BJ (cell line): ENCODE measurements at regions not wholly inside any gene's neighbourhood (a gene's known extent, or its start where the extent isn't known, plus 50 kb on each side); places are given as distances from the start of the nearest gene placed in this dataset.

Experiments used
- CTCF ChIA-PET: fragments of 350-600 bp; formaldehyde crosslinking; extraction: SDS; loops from one replicate; lab custom pipeline; 2021; ENCODE audit warnings: antibody characterized with exemption, inconsistent platforms; lab: Yijun Ruan, JAX
- POLR2A ChIA-PET: fragments of 300-600 bp; sonication (Branson Sonifier 250); formaldehyde crosslinking; extraction: SDS; loops from one replicate; lab custom pipeline; 2021; ENCODE audit warnings: antibody characterized with exemption; lab: Charles Lee
- DNase-seq: peaks from one replicate; pipeline ENCODE4 v3.0.0-alpha.2; 2011; ENCODE audit warnings: low read depth
- H3K27me3 ChIP-seq: 2 replicates; pipeline ENCODE4 v1.6.0; 2011; ENCODE audit warnings: low read length; ENCODE audit not compliant: control insufficient read depth, insufficient read depth
- H3K36me3 ChIP-seq: 2 replicates; pipeline ENCODE4 v1.5.1; 2011; ENCODE audit warnings: low read length; ENCODE audit not compliant: control insufficient read depth, insufficient read depth
- H3K4me3 ChIP-seq: 2 replicates; pipeline ENCODE4 v1.5.1; 2011; ENCODE audit warnings: low read depth, mild to moderate bottlenecking, control low read depth, low read length
- CTCF ChIP-seq: IDR thresholded peaks from 2 replicates; pipeline ENCODE4 v1.5.1; 2011; ENCODE audit warnings: low read depth, mild to moderate bottlenecking, control low read depth, inconsistent platforms, low read length, moderate library complexity; ENCODE audit not compliant: insufficient read depth

DNA sequence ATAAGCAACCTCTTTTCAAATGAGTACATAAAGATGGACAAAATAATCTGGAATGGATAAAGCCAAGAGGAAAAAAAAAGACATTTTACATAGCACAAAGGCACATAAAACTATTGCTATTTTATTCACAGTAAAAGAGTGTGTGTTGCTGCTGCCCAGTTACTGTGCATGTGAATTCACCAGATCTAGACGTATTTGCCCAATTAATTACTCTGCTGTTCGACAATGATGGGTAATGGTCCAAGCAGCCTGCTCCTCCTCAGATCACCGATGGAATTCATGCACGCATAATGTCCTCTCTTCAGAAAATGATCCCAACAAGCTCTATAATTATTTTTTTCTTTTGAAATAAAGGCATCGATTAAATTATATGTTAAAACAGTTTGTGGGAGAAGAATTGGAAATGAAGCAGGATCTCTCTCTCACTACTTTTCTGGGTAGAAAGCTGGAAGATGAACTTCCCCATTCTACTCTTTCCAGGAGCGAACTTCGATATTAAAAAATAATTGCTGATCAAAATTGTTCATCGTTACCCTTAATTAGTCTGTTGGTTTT lies 357.4 kb upstream of the CCNH start:
- DNase-seq = no peak
- Histone ChIP-seq H3K36me3 (no peaks in the 10 kb centered on the region), H3K27me3 (no peaks in the 10 kb centered on the region), H3K4me3 (no peak overlapping the region)
- CTCF ChIA-PET = interaction anchor here (0.6 to 0.8 kb wide), 2 partner anchors 844 to 921 kb away, joined by 3 to 5 read pairs; no protein-coding TSS in a partner anchor
- POLR2A ChIA-PET = no interaction called here
- TF ChIP-seq CTCF = no peak

GRCh38 chr5:87769157-87769556 lies 356.4 kb upstream of the CCNH start:
- no peak overlapping the region for H3K4me3 ChIP-seq
- TF ChIP-seq CTCF = no peak
- H3K27me3 ChIP-seq = no peaks in the 10 kb centered on the region
- no peak for DNase-seq
- CTCF ChIA-PET = interaction anchor here (0.6 to 0.8 kb wide), 2 partner anchors 844 to 922 kb away, joined by 3 to 5 read pairs; no protein-coding TSS in a partner anchor
- POLR2A ChIA-PET = no interaction called here
- H3K36me3 ChIP-seq = no peaks in the 10 kb centered on the region

GRCh38 chr5:87768190-87768589 lies 355.5 kb upstream of the CCNH start:
- CTCF ChIA-PET = interaction anchor here (1.1 kb wide), 1 partner anchor 913 kb away, joined by 3 read pairs; no protein-coding TSS in a partner anchor
- no peak for TF ChIP-seq CTCF
- DNase-seq = no peak
- Histone ChIP-seq H3K27me3 (no peaks in the 10 kb centered on the region), H3K36me3 (no peaks in the 10 kb centered on the region), H3K4me3 (no peak overlapping the region)
- POLR2A ChIA-PET = no interaction called here

DNA sequence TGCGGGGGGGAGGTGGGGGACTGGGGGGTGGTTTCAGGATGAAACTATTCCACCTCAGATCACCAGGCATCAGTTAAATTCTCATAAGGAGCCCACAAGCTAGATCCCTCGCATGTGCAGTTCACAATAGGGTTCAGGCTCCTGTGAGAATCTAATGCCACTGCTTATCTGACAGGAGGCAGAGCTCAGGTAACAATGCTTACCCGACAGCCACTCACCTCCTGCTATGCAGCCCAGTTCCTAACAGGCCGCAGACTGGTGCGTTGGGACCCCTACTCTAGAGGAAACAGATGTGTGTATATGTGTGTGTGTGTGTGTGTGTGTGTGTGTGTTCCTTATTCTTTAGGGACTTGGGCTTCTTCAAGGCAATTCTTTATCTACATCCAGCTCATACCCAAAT lies 352.3 kb upstream of the CCNH start:
- H3K36me3 ChIP-seq = no peaks in the 10 kb centered on the region
- ChIA-PET CTCF (interaction anchor here (0.6 kb wide), 1 partner anchor 107 kb away, joined by 3 read pairs; no protein-coding TSS in a partner anchor), POLR2A (interaction anchor here (0.6 kb wide), 1 partner anchor 352 kb away, joined by 3 read pairs; the partner anchor contains the start of gene CCNH)
- no peak overlapping the region for H3K4me3 ChIP-seq
- no peak for TF ChIP-seq CTCF
- no peak for DNase-seq
- H3K27me3 ChIP-seq = no peaks in the 10 kb centered on the region

- CTCF ChIA-PET = interaction anchor here (0.7 to 0.8 kb wide), 2 partner anchors 11 to 18 kb away, joined by 3 to 5 read pairs; no protein-coding TSS in a partner anchor
- Histone ChIP-seq H3K36me3 (no peaks in the 10 kb centered on the region), H3K27me3 (no peaks in the 10 kb centered on the region), H3K4me3 (no peak overlapping the region)
- TF ChIP-seq CTCF = no peak
- no peak for DNase-seq
- POLR2A ChIA-PET = no interaction called here
Observed at GRCh38 chr5:87762631-87763030, 349.9 kb upstream of the CCNH start.
